ENCODE measurements at regions not wholly inside any gene's neighbourhood (a gene's known extent, or its start where the extent isn't known, plus 50 kb on each side); places are given as distances from the start of the nearest gene placed in this dataset.

- no peak for TF ChIP-seq CTCF (conservative IDR thresholded peaks at IDR 0.05; ENCODE audit: low read depth)
- ChIA-PET POLR2A (ENCODE audit: low non-redundant PET) (no interaction called here), CTCF (no interaction called here)
- DNase-seq (ENCODE audit: low spot score), result no peak
- no peak overlapping the region for H3K27ac ChIP-seq
Measured at GRCh38 chr2:52880872-52881271, 886.7 kb upstream of the CHAC2 start.

- no peak for DNase-seq (ENCODE audit: low spot score)
- H3K27ac ChIP-seq, result no peak overlapping the region
- ChIA-PET POLR2A (ENCODE audit: low non-redundant PET) (no interaction called here), CTCF (no interaction called here)
- no peak for TF ChIP-seq CTCF (conservative IDR thresholded peaks at IDR 0.05; ENCODE audit: low read depth)
Measured at GRCh38 chr2:52879561-52879960, 888.0 kb upstream of the CHAC2 start.

- POLR2A ChIA-PET (ENCODE audit: low non-redundant PET), result interaction anchor here (0.6 kb wide), 1 partner anchor 11 kb away, joined by 4 read pairs; no protein-coding TSS in a partner anchor
- CTCF ChIA-PET, result no interaction called here
- DNase-seq (ENCODE audit: low spot score), result no peak
- TF ChIP-seq CTCF (conservative IDR thresholded peaks at IDR 0.05; ENCODE audit: low read depth), result no peak
- no peak overlapping the region for H3K27ac ChIP-seq
Measured at GRCh38 chr2:52877703-52878102, 889.9 kb upstream of the CHAC2 start.

- ChIA-PET POLR2A (ENCODE audit: low non-redundant PET) (no interaction called here), CTCF (interaction anchor here (0.6 kb wide), 1 partner anchor 362 kb away, joined by 3 read pairs; no protein-coding TSS in a partner anchor)
- no peak for DNase-seq (ENCODE audit: low spot score)
- no peak overlapping the region for H3K27ac ChIP-seq
- TF ChIP-seq CTCF (conservative IDR thresholded peaks at IDR 0.05; ENCODE audit: low read depth), result no peak
Measured at GRCh38 chr2:52874466-52875106, 893.0 kb upstream of the CHAC2 start.

- ChIA-PET CTCF (no interaction called here), POLR2A (ENCODE audit: low non-redundant PET) (no interaction called here)
- no peak for DNase-seq (ENCODE audit: low spot score)
- H3K27ac ChIP-seq, result no peak overlapping the region
- no peak for TF ChIP-seq CTCF (conservative IDR thresholded peaks at IDR 0.05; ENCODE audit: low read depth)
Measured at GRCh38 chr2:52862801-52863200, 904.8 kb upstream of the CHAC2 start.

GRCh38 chr2:52861596-52861995, 906.0 kb upstream of the CHAC2 start:
- CTCF ChIA-PET, result interaction anchor here (0.6 kb wide), 1 partner anchor 667 kb away, joined by 3 read pairs; no protein-coding TSS in a partner anchor
- DNase-seq (ENCODE audit: low spot score), result no peak
- TF ChIP-seq CTCF (conservative IDR thresholded peaks at IDR 0.05; ENCODE audit: low read depth), result no peak
- POLR2A ChIA-PET (ENCODE audit: low non-redundant PET), result no interaction called here
- H3K27ac ChIP-seq, result no peak overlapping the region
